HUES6 (cell line): ENCODE measurements at regions not wholly inside any gene's neighbourhood (a gene's known extent, or its start where the extent isn't known, plus 50 kb on each side); places are given as distances from the start of the nearest gene placed in this dataset.

ENCODE experiments used
- H3K27ac ChIP-seq: 2 replicates; pipeline ENCODE4 v1.7.0; 2013; ENCODE audit warnings: low read depth, mild to moderate bottlenecking, low read length, inconsistent platforms
- H3K27me3 ChIP-seq: 2 replicates; pipeline ENCODE4 v1.6.1; 2013; ENCODE audit warnings: low read length; ENCODE audit not compliant: control insufficient read depth, insufficient read depth
- H3K36me3 ChIP-seq: 2 replicates; pipeline ENCODE4 v1.6.1; 2013; ENCODE audit warnings: low read length; ENCODE audit not compliant: control insufficient read depth, insufficient read depth
- H3K4me1 ChIP-seq: 2 replicates; pipeline ENCODE4 v1.6.1; 2013; ENCODE audit warnings: low read length; ENCODE audit not compliant: control insufficient read depth, insufficient read depth
- H3K4me3 ChIP-seq: 2 replicates; pipeline ENCODE4 v1.5.1; 2013; ENCODE audit warnings: low read depth, low read length
- H3K9ac ChIP-seq: one replicate; pipeline ENCODE4 v1.6.1; 2013; ENCODE audit warnings: mild to moderate bottlenecking, low read length
- H3K9me3 ChIP-seq: 2 replicates; pipeline ENCODE4 v1.6.1; 2013; ENCODE audit warnings: low read depth, low read length; ENCODE audit not compliant: control insufficient read depth, insufficient read depth

- H3K4me3 ChIP-seq: no peak overlapping the region
- no peaks in the 10 kb centered on the region for H3K9me3 ChIP-seq
- H3K4me1 ChIP-seq: no peaks in the 10 kb centered on the region
- H3K27me3 ChIP-seq: no peaks in the 10 kb centered on the region
- no peaks in the 10 kb centered on the region for H3K36me3 ChIP-seq
- H3K27ac ChIP-seq: no peak overlapping the region
- H3K9ac ChIP-seq: no peak overlapping the region
Observed at GRCh38 chr18:57991552-57991951, 52.5 kb upstream of the NEDD4L start.

- no peaks in the 10 kb centered on the region for H3K27me3 ChIP-seq
- no peak overlapping the region for H3K9ac ChIP-seq
- no peaks in the 10 kb centered on the region for H3K36me3 ChIP-seq
- H3K4me1 ChIP-seq: no peaks in the 10 kb centered on the region
- no peaks in the 10 kb centered on the region for H3K9me3 ChIP-seq
- no peak overlapping the region for H3K4me3 ChIP-seq
- H3K27ac ChIP-seq: no peak overlapping the region
Observed at GRCh38 chr18:57989536-57989935, 54.5 kb upstream of the NEDD4L start.

GRCh38 chr18:57984490-57985115, 59.4 kb upstream of the NEDD4L start:
- Histone ChIP-seq H3K9ac (no peak overlapping the region), H3K27me3 (no peaks in the 10 kb centered on the region), H3K36me3 (no peaks in the 10 kb centered on the region), H3K4me1 (peaks cover 13% of the 10 kb centered on the region), H3K4me3 (no peak overlapping the region), H3K9me3 (no peaks in the 10 kb centered on the region), H3K27ac (no peak overlapping the region)

- Histone ChIP-seq H3K36me3 (no peaks in the 10 kb centered on the region), H3K27ac (no peak overlapping the region), H3K4me3 (no peak overlapping the region), H3K9ac (no peak overlapping the region), H3K27me3 (no peaks in the 10 kb centered on the region), H3K9me3 (no peaks in the 10 kb centered on the region), H3K4me1 (peaks cover 13% of the 10 kb centered on the region)
Observed at GRCh38 chr18:57983965-57984364, 60.1 kb upstream of the NEDD4L start.

GRCh38 chr18:57983472-57983871, 60.6 kb upstream of the NEDD4L start:
- H3K27ac ChIP-seq: no peak overlapping the region
- peaks cover 13% of the 10 kb centered on the region for H3K4me1 ChIP-seq
- no peaks in the 10 kb centered on the region for H3K9me3 ChIP-seq
- H3K36me3 ChIP-seq: no peaks in the 10 kb centered on the region
- H3K4me3 ChIP-seq: no peak overlapping the region
- no peak overlapping the region for H3K9ac ChIP-seq
- H3K27me3 ChIP-seq: no peaks in the 10 kb centered on the region

GRCh38 chr18:57982372-57983021, 61.5 kb upstream of the NEDD4L start:
- Histone ChIP-seq H3K27me3 (no peaks in the 10 kb centered on the region), H3K4me3 (no peak overlapping the region), H3K27ac (no peak overlapping the region), H3K4me1 (peaks cover 19% of the 10 kb centered on the region), H3K9ac (no peak overlapping the region), H3K9me3 (no peaks in the 10 kb centered on the region), H3K36me3 (no peaks in the 10 kb centered on the region)

- Histone ChIP-seq H3K36me3 (no peaks in the 10 kb centered on the region), H3K9ac (no peak overlapping the region), H3K27ac (no peak overlapping the region), H3K4me3 (no peak overlapping the region), H3K27me3 (no peaks in the 10 kb centered on the region), H3K4me1 (peaks cover 24% of the 10 kb centered on the region), H3K9me3 (no peaks in the 10 kb centered on the region)
Observed at GRCh38 chr18:57981308-57982028, 62.6 kb upstream of the NEDD4L start.

- Histone ChIP-seq H3K4me3 (no peak overlapping the region), H3K27ac (peak overlapping the region; percentile 43; the same call in 1 of the 2 replicates), H3K4me1 (peaks cover 31% of the 10 kb centered on the region), H3K27me3 (no peaks in the 10 kb centered on the region), H3K9me3 (no peaks in the 10 kb centered on the region), H3K36me3 (no peaks in the 10 kb centered on the region), H3K9ac (no peak overlapping the region)
Observed at GRCh38 chr18:57980573-57981307, 63.3 kb upstream of the NEDD4L start.

GRCh38 chr18:57976230-57976773, 67.7 kb upstream of the NEDD4L start:
- Histone ChIP-seq H3K4me3 (no peak overlapping the region), H3K27ac (no peak overlapping the region), H3K36me3 (no peaks in the 10 kb centered on the region)

GRCh38 chr18:57975805-57976204, 68.2 kb upstream of the NEDD4L start:
- no peaks in the 10 kb centered on the region for H3K27me3 ChIP-seq
- H3K4me1 ChIP-seq: peaks cover 23% of the 10 kb centered on the region
- H3K9me3 ChIP-seq: no peaks in the 10 kb centered on the region
- no peak overlapping the region for H3K9ac ChIP-seq
- no peak overlapping the region for H3K27ac ChIP-seq
- no peak overlapping the region for H3K4me3 ChIP-seq
- no peaks in the 10 kb centered on the region for H3K36me3 ChIP-seq

More at GRCh38 chr18:57976230-57976773, 67.7 kb upstream of the NEDD4L start:
- Histone ChIP-seq H3K4me1 (peaks cover 28% of the 10 kb centered on the region), H3K27me3 (no peaks in the 10 kb centered on the region), H3K9ac (no peak overlapping the region), H3K9me3 (no peaks in the 10 kb centered on the region)
